DMS53 (cell line): ENCODE measurements at regions not wholly inside any gene's neighbourhood (a gene's known extent, or its start where the extent isn't known, plus 50 kb on each side); places are given as distances from the start of the nearest gene placed in this dataset.

Experiments used
- DNase-seq: peaks from one replicate; lab custom pipeline; 2025; lab: John Stamatoyannopoulos, UW

- DNase-seq, result peak; percentile 45
Observed at GRCh38 chr2:42897358-42897757, 105.0 kb upstream of the HAAO start.

- no peak for DNase-seq
Observed at GRCh38 chr2:42895791-42896135, 103.4 kb upstream of the HAAO start.

- no peak for DNase-seq
Observed at GRCh38 chr2:42895134-42895790, 102.9 kb upstream of the HAAO start.

DNA sequence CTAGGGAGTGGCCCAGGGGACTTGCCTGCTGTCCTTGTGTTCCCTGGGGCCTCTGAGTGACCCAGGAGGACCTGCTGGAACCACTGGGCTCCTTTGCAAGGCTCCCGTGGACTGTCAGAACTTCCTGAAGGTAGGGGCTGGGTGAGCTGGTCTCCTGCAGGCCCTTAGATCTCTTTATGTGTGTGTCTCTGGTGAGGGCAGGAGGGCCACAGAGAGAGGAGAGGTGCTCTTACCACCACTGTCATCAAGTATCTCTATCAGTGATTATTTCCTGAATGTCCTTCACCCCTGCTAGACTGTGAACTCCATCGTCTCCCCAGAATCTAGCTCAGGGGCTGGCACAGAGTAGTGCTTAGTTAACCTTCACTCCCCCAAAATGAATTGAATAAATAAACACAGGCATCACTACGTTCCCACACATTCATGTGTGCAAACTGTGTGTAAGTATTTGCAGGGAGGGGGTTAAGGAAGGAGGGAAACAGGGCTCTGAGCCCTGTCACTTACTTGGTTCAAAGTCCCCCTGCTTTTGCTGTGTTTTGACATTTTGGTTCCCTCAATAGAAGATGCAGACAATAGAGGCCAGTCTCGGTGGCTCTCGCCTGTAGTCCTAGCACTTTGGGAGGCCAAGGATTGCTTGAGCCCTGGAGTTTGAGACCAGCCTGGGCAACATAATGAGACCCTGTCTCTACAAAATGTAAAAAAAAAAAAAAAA lies 100.8 kb upstream of the HAAO start:
- no peak for DNase-seq

DNA sequence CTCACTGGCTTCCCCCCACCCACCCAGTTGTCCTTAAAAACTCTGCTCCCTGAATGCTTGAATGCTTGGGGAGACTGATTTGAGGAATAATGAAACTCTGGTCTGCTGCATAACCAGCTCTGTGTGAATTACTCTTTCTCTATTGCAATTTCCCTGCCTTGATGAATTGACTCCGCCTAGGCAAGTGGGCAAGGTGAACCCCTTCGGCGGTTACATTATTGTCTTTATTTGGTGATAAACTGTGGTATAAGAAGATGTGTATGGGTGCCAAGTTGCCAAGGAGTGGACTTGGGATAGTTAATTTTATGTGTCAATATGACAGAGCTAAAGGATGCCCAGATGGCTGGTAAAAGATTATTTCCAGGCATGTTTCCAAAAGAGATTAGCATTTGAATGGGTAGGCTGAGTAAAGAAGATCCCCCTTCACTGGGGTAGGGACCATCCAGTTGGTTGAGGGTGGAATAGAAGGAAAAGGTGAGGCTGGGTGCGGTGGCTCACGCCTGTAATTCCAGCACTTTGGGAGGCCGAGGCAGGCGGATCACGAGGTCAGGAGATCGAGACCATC lies 98.5 kb upstream of the HAAO start:
- no peak for DNase-seq

- DNase-seq, result no peak
Observed at GRCh38 chr2:42888321-42889245, 96.2 kb upstream of the HAAO start.

GRCh38 chr2:42886921-42887320 lies 94.5 kb upstream of the HAAO start:
- no peak for DNase-seq

- DNase-seq, result no peak
Observed at GRCh38 chr2:42882756-42883155, 90.4 kb upstream of the HAAO start.

DNA sequence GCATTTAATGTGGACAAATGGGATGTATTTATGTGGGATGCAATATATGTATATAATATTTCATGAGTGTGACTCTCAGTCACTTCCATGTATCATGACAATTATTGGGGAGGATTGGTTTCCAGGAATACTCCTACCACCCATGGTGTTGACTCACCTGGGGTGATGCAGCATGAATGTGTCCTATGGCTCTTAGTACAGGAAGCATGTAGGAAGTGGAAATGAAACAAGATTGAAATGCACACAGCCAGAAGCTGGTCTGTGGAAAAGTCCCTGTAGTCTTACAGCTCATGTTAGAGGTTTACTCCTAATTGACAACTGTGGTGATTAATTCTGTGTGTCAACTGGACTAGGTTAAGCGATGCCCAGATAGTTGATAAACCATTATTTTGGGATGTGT lies 89.3 kb upstream of the HAAO start:
- no peak for DNase-seq

- no peak for DNase-seq
Observed at GRCh38 chr2:42880738-42881690, 88.6 kb upstream of the HAAO start.

DNA sequence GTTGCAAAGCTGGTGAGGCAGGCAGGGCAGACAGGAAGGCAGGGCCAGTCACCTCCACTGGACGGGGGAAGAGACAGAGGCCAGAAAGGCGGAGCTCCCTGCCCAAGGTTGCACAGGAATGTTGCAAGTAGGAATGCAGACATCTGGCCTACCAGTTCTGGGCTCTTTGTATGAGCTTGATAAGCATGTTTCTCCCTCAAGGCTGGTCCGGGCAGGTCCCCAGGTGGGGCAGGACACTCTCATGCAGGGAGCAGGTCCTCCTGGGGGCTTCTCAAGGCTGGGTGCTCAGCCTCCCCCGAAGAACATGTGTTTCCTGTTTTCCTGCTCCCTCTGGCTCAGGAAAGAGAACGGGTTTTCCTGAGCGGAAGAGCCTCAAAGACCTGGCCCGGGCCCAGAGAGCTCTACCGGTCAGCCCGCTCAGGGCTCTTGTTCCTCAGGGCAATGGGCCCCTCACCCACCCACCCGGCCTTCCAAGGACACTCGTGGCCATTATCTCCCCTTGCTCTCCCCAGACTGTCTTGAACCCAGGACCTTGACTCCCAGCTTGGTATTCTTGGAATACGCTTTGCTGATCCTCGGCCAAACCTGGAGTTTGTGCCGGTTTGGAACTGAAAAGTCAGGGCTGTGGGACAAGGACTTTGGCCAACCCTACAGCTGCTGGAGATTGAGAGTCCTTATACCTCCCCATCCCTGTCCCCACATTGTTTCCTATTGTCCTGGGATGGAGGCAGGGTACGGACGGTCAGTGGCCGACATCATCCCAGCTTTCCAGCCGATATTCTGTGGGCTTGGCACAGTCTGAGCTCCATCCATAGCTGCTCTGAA lies 87.7 kb upstream of the HAAO start:
- no peak for DNase-seq

DNA sequence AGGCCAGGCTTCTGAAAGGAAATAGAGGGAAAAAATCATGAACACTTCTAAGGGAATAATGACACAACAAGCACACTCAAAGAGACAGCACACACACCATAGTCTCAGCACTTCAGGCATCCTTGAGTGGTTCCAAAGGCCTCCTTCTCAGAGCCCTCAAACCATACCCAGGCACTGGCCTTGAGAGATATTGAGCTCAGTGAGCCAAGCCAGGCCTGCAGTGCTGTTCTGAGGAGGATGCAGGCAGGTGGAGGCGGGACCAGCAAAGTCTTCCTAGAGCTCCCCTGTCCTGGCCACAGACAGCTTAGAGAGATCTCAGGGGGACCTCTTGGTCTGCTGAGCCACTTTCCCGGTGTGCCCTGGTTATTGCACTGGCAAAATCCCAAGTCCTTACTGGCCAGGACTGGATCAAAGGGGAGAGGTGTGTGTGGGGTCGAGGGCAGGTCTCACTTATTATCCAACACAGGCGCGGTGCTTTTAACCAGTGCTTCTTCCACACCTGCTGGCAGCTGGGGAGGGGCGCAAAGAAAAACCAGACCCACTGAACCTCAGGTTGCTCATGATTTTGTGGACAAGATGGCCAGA lies 86.8 kb upstream of the HAAO start:
- no peak for DNase-seq

GRCh38 chr2:42878581-42878980 lies 86.2 kb upstream of the HAAO start:
- no peak for DNase-seq

DNA sequence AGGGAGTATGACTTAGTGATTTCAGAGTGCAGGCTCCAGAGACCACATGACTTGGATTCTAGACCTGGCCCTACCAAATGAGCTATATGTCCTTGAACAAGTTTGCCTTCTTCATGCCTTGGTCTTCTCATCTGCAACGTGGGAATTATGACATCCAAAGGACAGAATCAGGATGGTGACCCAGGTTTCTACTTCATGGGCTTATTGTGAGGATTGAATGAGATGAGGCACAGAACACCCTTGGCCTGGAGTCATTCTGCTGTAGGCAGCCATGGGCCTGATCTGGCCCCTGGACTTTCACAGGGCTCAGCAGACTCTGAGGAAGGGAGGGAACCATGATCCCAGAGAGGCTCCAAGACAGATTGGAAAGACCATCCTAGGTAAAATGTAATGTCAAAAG lies 85.6 kb upstream of the HAAO start:
- no peak for DNase-seq

DNA sequence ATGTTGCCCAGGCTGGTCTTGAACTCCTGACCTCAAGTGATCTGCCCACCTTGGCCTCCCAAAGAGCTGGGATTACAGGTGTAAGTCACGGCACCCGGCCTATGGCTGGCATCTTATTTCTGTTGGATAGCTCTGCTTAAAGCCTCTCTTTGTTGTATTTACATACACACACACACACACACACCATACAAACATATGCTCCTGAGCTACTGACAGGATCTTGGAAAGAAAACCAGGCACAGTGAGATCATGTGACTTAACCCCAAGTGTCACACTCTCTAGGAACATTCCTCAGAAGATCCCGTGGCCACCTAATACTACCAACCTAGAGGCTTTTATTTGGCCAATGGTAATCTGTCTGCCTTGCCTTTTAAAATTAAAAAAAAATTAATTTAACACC lies 85.1 kb upstream of the HAAO start:
- DNase-seq, result no peak

GRCh38 chr2:42876326-42876751 lies 84.0 kb upstream of the HAAO start:
- DNase-seq, result no peak

DNA sequence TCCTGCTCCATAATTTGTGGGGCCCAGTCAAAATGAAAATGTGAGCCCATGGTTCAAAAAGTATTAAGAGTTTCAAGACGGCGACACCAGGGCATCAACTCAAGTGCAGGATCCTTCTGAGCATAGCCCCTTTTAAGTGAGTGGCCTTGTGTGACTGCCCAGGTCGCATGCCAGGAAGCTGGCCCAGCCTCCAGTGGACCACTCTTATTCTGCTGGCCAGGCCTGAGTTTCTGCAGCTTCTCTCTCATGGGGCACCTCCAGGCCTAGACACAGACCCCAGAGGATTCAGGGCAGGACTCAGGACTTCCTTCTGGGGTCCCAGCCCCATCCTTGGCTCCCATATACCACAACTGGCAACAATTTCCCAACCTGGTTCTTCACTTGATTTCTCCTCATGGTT lies 83.5 kb upstream of the HAAO start:
- DNase-seq, result no peak

GRCh38 chr2:42874949-42875801 lies 82.8 kb upstream of the HAAO start:
- DNase-seq, result no peak

DNA sequence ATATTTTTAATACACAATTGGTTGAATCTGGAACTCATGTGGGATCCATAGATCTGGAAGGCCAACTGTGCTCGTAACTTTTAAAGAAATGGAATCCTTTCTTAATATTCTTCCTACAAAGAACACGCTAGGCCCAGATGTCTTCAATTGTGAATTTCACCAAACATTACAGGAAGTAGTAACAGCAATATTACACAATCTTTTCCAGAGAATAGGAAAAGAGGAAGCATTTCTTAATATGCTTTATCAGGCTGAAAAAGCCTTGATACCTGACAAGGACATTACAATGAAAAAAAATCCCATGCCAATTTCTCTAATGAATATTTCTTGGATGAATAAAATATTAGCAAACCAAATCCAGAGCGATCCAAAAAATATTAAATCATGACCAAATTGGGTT lies 80.3 kb upstream of the HAAO start:
- no peak for DNase-seq
